ENCODE measurements at regions not wholly inside any gene's neighbourhood (a gene's known extent, or its start where the extent isn't known, plus 50 kb on each side); places are given as distances from the start of the nearest gene placed in this dataset.

DNA sequence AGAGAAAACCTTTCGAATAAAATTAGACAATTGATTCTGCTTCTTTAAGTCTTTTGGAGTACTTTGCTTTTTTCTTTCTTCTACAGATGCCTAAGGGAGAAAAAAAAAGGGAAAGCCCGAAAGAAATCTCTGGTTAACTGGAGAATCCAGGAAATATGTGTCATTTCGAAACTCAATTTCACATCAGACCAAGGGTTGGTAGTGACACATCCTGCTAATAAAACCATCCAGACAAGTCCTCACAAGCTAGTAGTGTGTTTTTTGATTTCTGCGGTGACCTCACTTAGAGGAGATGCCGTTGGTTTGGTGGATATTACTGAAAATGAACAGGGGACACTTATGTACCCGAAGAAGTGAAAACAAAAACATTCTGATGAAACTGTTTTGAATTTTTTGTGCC, 726.5 kb upstream of the ADAMTS5 start:
- TF ChIP-seq CTCF (conservative IDR thresholded peaks at IDR 0.05; ENCODE audit: low read depth in 2 of 2) (no peak), REST (IDR thresholded peaks at IDR 0.05; ENCODE audit: unreplicated experiment) (no peak), CREB1 (CRISPR knock-in tag; IDR thresholded peaks at IDR 0.05; ENCODE audit: low read depth) (no peak), EZH2 (IDR thresholded peaks at IDR 0.05; ENCODE audit: low read depth, unreplicated experiment) (no peak), POLR2AphosphoS5 (IDR thresholded peaks at IDR 0.05; ENCODE audit: low read depth) (no peak), ZNF114 (CRISPR knock-in tag; IDR thresholded peaks at IDR 0.05) (no peak)
- TF ChIP-seq, protein P1, sequence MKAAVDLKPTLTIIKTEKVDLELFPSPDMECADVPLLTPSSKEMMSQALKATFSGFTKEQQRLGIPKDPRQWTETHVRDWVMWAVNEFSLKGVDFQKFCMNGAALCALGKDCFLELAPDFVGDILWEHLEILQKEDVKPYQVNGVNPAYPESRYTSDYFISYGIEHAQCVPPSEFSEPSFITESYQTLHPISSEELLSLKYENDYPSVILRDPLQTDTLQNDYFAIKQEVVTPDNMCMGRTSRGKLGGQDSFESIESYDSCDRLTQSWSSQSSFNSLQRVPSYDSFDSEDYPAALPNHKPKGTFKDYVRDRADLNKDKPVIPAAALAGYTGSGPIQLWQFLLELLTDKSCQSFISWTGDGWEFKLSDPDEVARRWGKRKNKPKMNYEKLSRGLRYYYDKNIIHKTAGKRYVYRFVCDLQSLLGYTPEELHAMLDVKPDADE (IDR thresholded peaks at IDR 0.05): no peak
- TF ChIP-seq, protein P2, sequence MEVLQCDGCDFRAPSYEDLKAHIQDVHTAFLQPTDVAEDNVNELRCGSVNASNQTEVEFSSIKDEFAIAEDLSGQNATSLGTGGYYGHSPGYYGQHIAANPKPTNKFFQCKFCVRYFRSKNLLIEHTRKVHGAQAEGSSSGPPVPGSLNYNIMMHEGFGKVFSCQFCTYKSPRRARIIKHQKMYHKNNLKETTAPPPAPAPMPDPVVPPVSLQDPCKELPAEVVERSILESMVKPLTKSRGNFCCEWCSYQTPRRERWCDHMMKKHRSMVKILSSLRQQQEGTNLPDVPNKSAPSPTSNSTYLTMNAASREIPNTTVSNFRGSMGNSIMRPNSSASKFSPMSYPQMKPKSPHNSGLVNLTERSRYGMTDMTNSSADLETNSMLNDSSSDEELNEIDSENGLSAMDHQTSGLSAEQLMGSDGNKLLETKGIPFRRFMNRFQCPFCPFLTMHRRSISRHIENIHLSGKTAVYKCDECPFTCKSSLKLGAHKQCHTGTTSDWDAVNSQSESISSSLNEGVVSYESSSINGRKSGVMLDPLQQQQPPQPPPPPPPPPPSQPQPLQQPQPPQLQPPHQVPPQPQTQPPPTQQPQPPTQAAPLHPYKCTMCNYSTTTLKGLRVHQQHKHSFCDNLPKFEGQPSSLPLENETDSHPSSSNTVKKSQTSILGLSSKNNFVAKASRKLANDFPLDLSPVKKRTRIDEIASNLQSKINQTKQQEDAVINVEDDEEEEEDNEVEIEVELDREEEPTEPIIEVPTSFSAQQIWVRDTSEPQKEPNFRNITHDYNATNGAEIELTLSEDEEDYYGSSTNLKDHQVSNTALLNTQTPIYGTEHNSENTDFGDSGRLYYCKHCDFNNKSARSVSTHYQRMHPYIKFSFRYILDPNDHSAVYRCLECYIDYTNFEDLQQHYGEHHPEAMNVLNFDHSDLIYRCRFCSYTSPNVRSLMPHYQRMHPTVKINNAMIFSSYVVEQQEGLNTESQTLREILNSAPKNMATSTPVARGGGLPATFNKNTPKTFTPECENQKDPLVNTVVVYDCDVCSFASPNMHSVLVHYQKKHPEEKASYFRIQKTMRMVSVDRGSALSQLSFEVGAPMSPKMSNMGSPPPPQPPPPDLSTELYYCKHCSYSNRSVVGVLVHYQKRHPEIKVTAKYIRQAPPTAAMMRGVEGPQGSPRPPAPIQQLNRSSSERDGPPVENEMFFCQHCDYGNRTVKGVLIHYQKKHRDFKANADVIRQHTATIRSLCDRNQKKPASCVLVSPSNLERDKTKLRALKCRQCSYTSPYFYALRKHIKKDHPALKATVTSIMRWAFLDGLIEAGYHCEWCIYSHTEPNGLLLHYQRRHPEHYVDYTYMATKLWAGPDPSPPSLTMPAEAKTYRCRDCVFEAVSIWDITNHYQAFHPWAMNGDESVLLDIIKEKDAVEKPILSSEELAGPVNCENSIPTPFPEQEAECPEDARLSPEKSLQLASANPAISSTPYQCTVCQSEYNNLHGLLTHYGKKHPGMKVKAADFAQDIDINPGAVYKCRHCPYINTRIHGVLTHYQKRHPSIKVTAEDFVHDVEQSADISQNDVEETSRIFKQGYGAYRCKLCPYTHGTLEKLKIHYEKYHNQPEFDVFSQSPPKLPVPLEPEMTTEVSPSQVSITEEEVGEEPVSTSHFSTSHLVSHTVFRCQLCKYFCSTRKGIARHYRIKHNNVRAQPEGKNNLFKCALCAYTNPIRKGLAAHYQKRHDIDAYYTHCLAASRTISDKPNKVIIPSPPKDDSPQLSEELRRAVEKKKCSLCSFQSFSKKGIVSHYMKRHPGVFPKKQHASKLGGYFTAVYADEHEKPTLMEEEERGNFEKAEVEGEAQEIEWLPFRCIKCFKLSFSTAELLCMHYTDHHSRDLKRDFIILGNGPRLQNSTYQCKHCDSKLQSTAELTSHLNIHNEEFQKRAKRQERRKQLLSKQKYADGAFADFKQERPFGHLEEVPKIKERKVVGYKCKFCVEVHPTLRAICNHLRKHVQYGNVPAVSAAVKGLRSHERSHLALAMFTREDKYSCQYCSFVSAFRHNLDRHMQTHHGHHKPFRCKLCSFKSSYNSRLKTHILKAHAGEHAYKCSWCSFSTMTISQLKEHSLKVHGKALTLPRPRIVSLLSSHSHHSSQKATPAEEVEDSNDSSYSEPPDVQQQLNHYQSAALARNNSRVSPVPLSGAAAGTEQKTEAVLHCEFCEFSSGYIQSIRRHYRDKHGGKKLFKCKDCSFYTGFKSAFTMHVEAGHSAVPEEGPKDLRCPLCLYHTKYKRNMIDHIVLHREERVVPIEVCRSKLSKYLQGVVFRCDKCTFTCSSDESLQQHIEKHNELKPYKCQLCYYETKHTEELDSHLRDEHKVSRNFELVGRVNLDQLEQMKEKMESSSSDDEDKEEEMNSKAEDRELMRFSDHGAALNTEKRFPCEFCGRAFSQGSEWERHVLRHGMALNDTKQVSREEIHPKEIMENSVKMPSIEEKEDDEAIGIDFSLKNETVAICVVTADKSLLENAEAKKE (CRISPR knock-in tag; IDR thresholded peaks at IDR 0.05): no peak

All from GM23338 (cell line).